ENCODE measurements at regions not wholly inside any gene's neighbourhood (a gene's known extent, or its start where the extent isn't known, plus 50 kb on each side); places are given as distances from the start of the nearest gene placed in this dataset.
"Not testable (repeated sequence)": the region's sequence is repeated elsewhere in the genome, so short reads cannot be mapped to it uniquely, and the experiment has no call there.

- H3K4me3 ChIP-seq (ENCODE audit: low read length), result no peak overlapping the region
- TF ChIP-seq ZNF274 (IDR thresholded peaks at IDR 0.05; ENCODE audit: low read depth, low read length), result no peak
Observed at GRCh38 chr5:90338712-90339372, 70.7 kb downstream of the CETN3 start.

GRCh38 chr5:90337449-90338052 is 72.0 kb downstream of the CETN3 start:
- no peak for TF ChIP-seq ZNF274 (IDR thresholded peaks at IDR 0.05; ENCODE audit: low read depth, low read length)
- no peak overlapping the region for H3K4me3 ChIP-seq (ENCODE audit: low read length)

GRCh38 chr5:90336752-90337151 is 72.8 kb downstream of the CETN3 start:
- H3K4me3 ChIP-seq (ENCODE audit: low read length), result no peak overlapping the region
- TF ChIP-seq ZNF274 (IDR thresholded peaks at IDR 0.05; ENCODE audit: low read depth, low read length), result no peak

- H3K4me3 ChIP-seq (ENCODE audit: low read length), result no peak overlapping the region
- no peak for TF ChIP-seq ZNF274 (IDR thresholded peaks at IDR 0.05; ENCODE audit: low read depth, low read length)
Observed at GRCh38 chr5:90334741-90335140, 74.8 kb downstream of the CETN3 start.

- no peak for TF ChIP-seq ZNF274 (IDR thresholded peaks at IDR 0.05; ENCODE audit: low read depth, low read length)
- no peak overlapping the region for H3K4me3 ChIP-seq (ENCODE audit: low read length)
Observed at GRCh38 chr5:90329911-90330310, 79.6 kb downstream of the CETN3 start.

GRCh38 chr5:90326995-90327394 is 82.6 kb downstream of the CETN3 start:
- no peak for TF ChIP-seq ZNF274 (IDR thresholded peaks at IDR 0.05; ENCODE audit: low read depth, low read length)
- H3K4me3 ChIP-seq (ENCODE audit: low read length), result no peak overlapping the region

- H3K4me3 ChIP-seq (ENCODE audit: low read length), result no peak overlapping the region
- no peak for TF ChIP-seq ZNF274 (IDR thresholded peaks at IDR 0.05; ENCODE audit: low read depth, low read length)
Observed at GRCh38 chr5:90325093-90325492, 84.5 kb downstream of the CETN3 start.

GRCh38 chr5:90320348-90320747 is 89.2 kb downstream of the CETN3 start:
- not testable (repeated sequence) for H3K4me3 ChIP-seq (ENCODE audit: low read length)

- TF ChIP-seq ZNF274 (IDR thresholded peaks at IDR 0.05; ENCODE audit: low read depth, low read length), result no peak
- H3K4me3 ChIP-seq (ENCODE audit: low read length), result no peak overlapping the region
Observed at GRCh38 chr5:90312027-90312426, 97.5 kb downstream of the CETN3 start.

- TF ChIP-seq ZNF274 (IDR thresholded peaks at IDR 0.05; ENCODE audit: low read depth, low read length), result no peak
- no peak overlapping the region for H3K4me3 ChIP-seq (ENCODE audit: low read length)
Observed at GRCh38 chr5:90311401-90311800, 98.2 kb downstream of the CETN3 start.

- no peak for TF ChIP-seq ZNF274 (IDR thresholded peaks at IDR 0.05; ENCODE audit: low read depth, low read length)
- no peak overlapping the region for H3K4me3 ChIP-seq (ENCODE audit: low read length)
Observed at GRCh38 chr5:90308787-90309585, 100.6 kb downstream of the CETN3 start.

- H3K4me3 ChIP-seq (ENCODE audit: low read length), result no peak overlapping the region
- no peak for TF ChIP-seq ZNF274 (IDR thresholded peaks at IDR 0.05; ENCODE audit: low read depth, low read length)
Observed at GRCh38 chr5:90307782-90308181, 101.8 kb downstream of the CETN3 start.

- no peak overlapping the region for H3K4me3 ChIP-seq (ENCODE audit: low read length)
- no peak for TF ChIP-seq ZNF274 (IDR thresholded peaks at IDR 0.05; ENCODE audit: low read depth, low read length)
Observed at GRCh38 chr5:90307322-90307721, 102.2 kb downstream of the CETN3 start.

- TF ChIP-seq ZNF274 (IDR thresholded peaks at IDR 0.05; ENCODE audit: low read depth, low read length), result no peak
- no peak overlapping the region for H3K4me3 ChIP-seq (ENCODE audit: low read length)
Observed at GRCh38 chr5:90306613-90307012, 102.9 kb downstream of the CETN3 start.

Measured in GM08714 (cell line).